ENCODE measurements at regions not wholly inside any gene's neighbourhood (a gene's known extent, or its start where the extent isn't known, plus 50 kb on each side); places are given as distances from the start of the nearest gene placed in this dataset.

GRCh38 chr12:34298176-34298970 is 276.1 kb downstream of the ALG10 start:
- H3K4me3 ChIP-seq, result no peak overlapping the region
- intact Hi-C loops (cut with micrococcal nuclease; ENCODE audit: unreplicated experiment), result loop anchor here (10.0 kb wide), 1 partner anchor 86 kb away; no protein-coding TSS in a partner anchor
- no peaks in the 10 kb centered on the region for H4K20me1 ChIP-seq (ENCODE audit: insufficient read depth)
- BruUV-seq (replicated peaks), result no TSS peak
- ChIA-PET CTCF (no interaction called here), POLR2A (ENCODE audit: unreplicated experiment) (no interaction called here)
- H3K4me2 ChIP-seq, result no peak overlapping the region
- no peaks in the 10 kb centered on the region for H3K9me3 ChIP-seq (ENCODE audit: insufficient read depth, low read depth)
- H3K4me1 ChIP-seq (replicated peaks; ENCODE audit: insufficient read depth), result no peaks in the 10 kb centered on the region
- no peak overlapping the region for H2AFZ ChIP-seq
- no peaks in the 10 kb centered on the region for H3F3A ChIP-seq (ENCODE audit: insufficient read depth, low read depth)
- DNase-seq, result no peak
- TF ChIP-seq CTCF (conservative IDR thresholded peaks at IDR 0.05) (no peak), EZH2 (IDR thresholded peaks at IDR 0.05; ENCODE audit: low read depth) (no peak)
- peaks cover 94% of the 10 kb centered on the region for H3K27me3 ChIP-seq (ENCODE audit: insufficient read depth, low read depth)
- no peak overlapping the region for H3K27ac ChIP-seq
- no peaks in the 10 kb centered on the region for H3K79me2 ChIP-seq (ENCODE audit: low read depth)
- H3K36me3 ChIP-seq (ENCODE audit: low read depth), result no peaks in the 10 kb centered on the region
- no peaks in the 10 kb centered on the region for H3K9me2 ChIP-seq (ENCODE audit: insufficient read depth)

GRCh38 chr12:34298971-34299801 is 276.9 kb downstream of the ALG10 start:
- Histone ChIP-seq H3K4me3 (no peak overlapping the region), H3K79me2 (ENCODE audit: low read depth) (no peaks in the 10 kb centered on the region), H3K4me1 (replicated peaks; ENCODE audit: insufficient read depth) (no peaks in the 10 kb centered on the region), H3F3A (ENCODE audit: insufficient read depth, low read depth) (no peaks in the 10 kb centered on the region), H3K9me3 (ENCODE audit: insufficient read depth, low read depth) (no peaks in the 10 kb centered on the region), H4K20me1 (ENCODE audit: insufficient read depth) (no peaks in the 10 kb centered on the region), H3K9me2 (ENCODE audit: insufficient read depth) (no peaks in the 10 kb centered on the region), H3K27ac (no peak overlapping the region), H3K36me3 (ENCODE audit: low read depth) (no peaks in the 10 kb centered on the region), H3K4me2 (no peak overlapping the region), H2AFZ (no peak overlapping the region), H3K27me3 (ENCODE audit: insufficient read depth, low read depth) (peaks cover 100% of the 10 kb centered on the region)
- CTCF ChIA-PET, result no interaction called here
- TF ChIP-seq CTCF (conservative IDR thresholded peaks at IDR 0.05) (no peak), EZH2 (IDR thresholded peaks at IDR 0.05; ENCODE audit: low read depth) (no peak)
- DNase-seq, result no peak
- intact Hi-C loops (cut with micrococcal nuclease; ENCODE audit: unreplicated experiment), result loop anchor here (10.0 kb wide), 1 partner anchor 86 kb away; no protein-coding TSS in a partner anchor
- POLR2A ChIA-PET (ENCODE audit: unreplicated experiment), result no interaction called here
- no TSS peak for BruUV-seq (replicated peaks)

GRCh38 chr12:34299802-34300193 is 277.5 kb downstream of the ALG10 start:
- POLR2A ChIA-PET (ENCODE audit: unreplicated experiment), result no interaction called here
- intact Hi-C loops (cut with micrococcal nuclease; ENCODE audit: unreplicated experiment), result loop anchor here (10.0 kb wide), 1 partner anchor 85 kb away; no protein-coding TSS in a partner anchor
- TF ChIP-seq EZH2 (IDR thresholded peaks at IDR 0.05; ENCODE audit: low read depth) (no peak), CTCF (conservative IDR thresholded peaks at IDR 0.05) (no peak)

More at GRCh38 chr12:34299802-34300193, 277.5 kb downstream of the ALG10 start:
- Histone ChIP-seq H4K20me1 (ENCODE audit: insufficient read depth) (no peaks in the 10 kb centered on the region), H3K9me3 (ENCODE audit: insufficient read depth, low read depth) (no peaks in the 10 kb centered on the region), H3K4me3 (no peak overlapping the region), H3K4me1 (replicated peaks; ENCODE audit: insufficient read depth) (no peaks in the 10 kb centered on the region), H3K9me2 (ENCODE audit: insufficient read depth) (no peaks in the 10 kb centered on the region), H3K27ac (no peak overlapping the region), H2AFZ (no peak overlapping the region), H3K4me2 (no peak overlapping the region), H3K27me3 (ENCODE audit: insufficient read depth, low read depth) (peaks cover 100% of the 10 kb centered on the region), H3F3A (ENCODE audit: insufficient read depth, low read depth) (no peaks in the 10 kb centered on the region), H3K36me3 (ENCODE audit: low read depth) (no peaks in the 10 kb centered on the region), H3K79me2 (ENCODE audit: low read depth) (no peaks in the 10 kb centered on the region)
- no TSS peak for BruUV-seq (replicated peaks)
- DNase-seq, result no peak
- CTCF ChIA-PET, result no interaction called here
